GM19238 (cell line): ENCODE measurements at regions not wholly inside any gene's neighbourhood (a gene's known extent, or its start where the extent isn't known, plus 50 kb on each side); places are given as distances from the start of the nearest gene placed in this dataset.

Experiments used
- DNase-seq: peaks from one replicate; pipeline ENCODE4 v3.0.0; 2011; ENCODE audit warnings: low spot score; ENCODE audit not compliant: insufficient read length

- no peak for DNase-seq
Observed at GRCh38 chr6:14863902-14864850, 381.7 kb upstream of the JARID2 start.

- DNase-seq: no peak
Observed at GRCh38 chr6:14865531-14866100, 380.3 kb upstream of the JARID2 start.

- DNase-seq: no peak
Observed at GRCh38 chr6:14867802-14868201, 378.1 kb upstream of the JARID2 start.

- no peak for DNase-seq
Observed at GRCh38 chr6:14871221-14871620, 374.6 kb upstream of the JARID2 start.

GRCh38 chr6:14873101-14873500 lies 372.8 kb upstream of the JARID2 start:
- no peak for DNase-seq

GRCh38 chr6:14873781-14874441 lies 372.0 kb upstream of the JARID2 start:
- no peak for DNase-seq

GRCh38 chr6:14874975-14875480 lies 370.8 kb upstream of the JARID2 start:
- DNase-seq: no peak

- DNase-seq: peak; percentile 21
Observed at GRCh38 chr6:14875481-14876063, 370.3 kb upstream of the JARID2 start.

GRCh38 chr6:14876778-14877613 lies 368.9 kb upstream of the JARID2 start:
- peak; percentile 30 for DNase-seq

GRCh38 chr6:14877758-14878157 lies 368.1 kb upstream of the JARID2 start:
- DNase-seq: no peak

- no peak for DNase-seq
Observed at GRCh38 chr6:14880052-14880451, 365.8 kb upstream of the JARID2 start.

- DNase-seq: no peak
Observed at GRCh38 chr6:14880677-14881076, 365.2 kb upstream of the JARID2 start.

- DNase-seq: no peak
Observed at GRCh38 chr6:14881398-14881797, 364.5 kb upstream of the JARID2 start.

GRCh38 chr6:14882394-14883026 lies 363.4 kb upstream of the JARID2 start:
- no peak for DNase-seq

GRCh38 chr6:14883921-14884320 lies 361.9 kb upstream of the JARID2 start:
- DNase-seq: no peak

- no peak for DNase-seq
Observed at GRCh38 chr6:14885498-14885897, 360.4 kb upstream of the JARID2 start.

- no peak for DNase-seq
Observed at GRCh38 chr6:14887181-14887580, 358.7 kb upstream of the JARID2 start.

- no peak for DNase-seq
Observed at GRCh38 chr6:14887986-14888574, 357.8 kb upstream of the JARID2 start.

- DNase-seq: no peak
Observed at GRCh38 chr6:14888575-14889000, 357.3 kb upstream of the JARID2 start.

- DNase-seq: no peak
Observed at GRCh38 chr6:14889188-14889587, 356.7 kb upstream of the JARID2 start.
